ENCODE measurements at regions not wholly inside any gene's neighbourhood (a gene's known extent, or its start where the extent isn't known, plus 50 kb on each side); places are given as distances from the start of the nearest gene placed in this dataset.

- no peaks in the 10 kb centered on the region for H3K9me3 Mint-ChIP-seq
- DNase-seq = no peak
- Histone ChIP-seq H3K4me1 (ENCODE audit: control insufficient read depth, insufficient read depth, low read length) (no peaks in the 10 kb centered on the region), H3K36me3 (ENCODE audit: control insufficient read depth, insufficient read depth, low read length) (no peaks in the 10 kb centered on the region), H3K4me3 (ENCODE audit: low read length) (no peak overlapping the region), H3K27me3 (ENCODE audit: control insufficient read depth, insufficient read depth, low read length, poor library complexity, severe bottlenecking) (no peaks in the 10 kb centered on the region), H3K9me3 (ENCODE audit: control insufficient read depth, low read length) (no peaks in the 10 kb centered on the region), H3K27ac (ENCODE audit: low read depth, low read length) (no peak overlapping the region), H3K9ac (ENCODE audit: extremely low read depth, low read length, poor library complexity, severe bottlenecking) (no peak overlapping the region)
- H3K36me3 Mint-ChIP-seq (ENCODE audit: low read depth) = no peaks in the 10 kb centered on the region
- no peak for TF ChIP-seq CTCF (conservative IDR thresholded peaks at IDR 0.05)
- no peaks in the 10 kb centered on the region for H3K4me1 Mint-ChIP-seq
- no peak overlapping the region for H3K27ac Mint-ChIP-seq
- H3K27me3 Mint-ChIP-seq (ENCODE audit: insufficient read depth) = no peaks in the 10 kb centered on the region
- 92% methylated on average over 1 of the region's 1 CpG; no CpG with 5 or more reads in 1 of the 2 experiments for WGBS, 2 experiments (ENCODE audit: insufficient coverage in 1 of 2, insufficient read length in 1 of 2)
- H3K4me3 Mint-ChIP-seq = no peak overlapping the region
Observed at GRCh38 chr12:82608706-82609105, 78.0 kb upstream of the TMTC2 start.

GRCh38 chr12:82609234-82609914 is 77.3 kb upstream of the TMTC2 start:
- Histone ChIP-seq H3K9ac (ENCODE audit: extremely low read depth, low read length, poor library complexity, severe bottlenecking) (no peak overlapping the region), H3K36me3 (ENCODE audit: control insufficient read depth, insufficient read depth, low read length) (no peaks in the 10 kb centered on the region), H3K27ac (ENCODE audit: low read depth, low read length) (no peak overlapping the region), H3K9me3 (ENCODE audit: control insufficient read depth, low read length) (no peaks in the 10 kb centered on the region), H3K4me3 (ENCODE audit: low read length) (no peak overlapping the region), H3K4me1 (ENCODE audit: control insufficient read depth, insufficient read depth, low read length) (no peaks in the 10 kb centered on the region), H3K27me3 (ENCODE audit: control insufficient read depth, insufficient read depth, low read length, poor library complexity, severe bottlenecking) (no peaks in the 10 kb centered on the region)
- H3K27me3 Mint-ChIP-seq (ENCODE audit: insufficient read depth) = no peaks in the 10 kb centered on the region
- no peak overlapping the region for H3K4me3 Mint-ChIP-seq
- no peaks in the 10 kb centered on the region for H3K36me3 Mint-ChIP-seq (ENCODE audit: low read depth)
- no peak overlapping the region for H3K27ac Mint-ChIP-seq
- no peaks in the 10 kb centered on the region for H3K4me1 Mint-ChIP-seq
- TF ChIP-seq CTCF (conservative IDR thresholded peaks at IDR 0.05) = no peak
- no peak for DNase-seq
- no peaks in the 10 kb centered on the region for H3K9me3 Mint-ChIP-seq
- WGBS, 2 experiments (ENCODE audit: insufficient coverage in 1 of 2, insufficient read length in 1 of 2) = 87% methylated on average over 2 of the region's 2 CpGs; no CpG with 5 or more reads in 1 of the 2 experiments

- WGBS, 2 experiments (ENCODE audit: insufficient coverage in 1 of 2, insufficient read length in 1 of 2) = 84 to 100% methylated on average over 1 to 3 of the region's 3 CpGs
- no peaks in the 10 kb centered on the region for H3K4me1 Mint-ChIP-seq
- Histone ChIP-seq H3K4me3 (ENCODE audit: low read length) (no peak overlapping the region), H3K27me3 (ENCODE audit: control insufficient read depth, insufficient read depth, low read length, poor library complexity, severe bottlenecking) (no peaks in the 10 kb centered on the region), H3K36me3 (ENCODE audit: control insufficient read depth, insufficient read depth, low read length) (no peaks in the 10 kb centered on the region), H3K9me3 (ENCODE audit: control insufficient read depth, low read length) (no peaks in the 10 kb centered on the region), H3K4me1 (ENCODE audit: control insufficient read depth, insufficient read depth, low read length) (no peaks in the 10 kb centered on the region), H3K27ac (ENCODE audit: low read depth, low read length) (no peak overlapping the region), H3K9ac (ENCODE audit: extremely low read depth, low read length, poor library complexity, severe bottlenecking) (no peak overlapping the region)
- no peak for TF ChIP-seq CTCF (conservative IDR thresholded peaks at IDR 0.05)
- no peak overlapping the region for H3K4me3 Mint-ChIP-seq
- H3K27ac Mint-ChIP-seq = no peak overlapping the region
- no peaks in the 10 kb centered on the region for H3K36me3 Mint-ChIP-seq (ENCODE audit: low read depth)
- H3K27me3 Mint-ChIP-seq (ENCODE audit: insufficient read depth) = no peaks in the 10 kb centered on the region
- DNase-seq = no peak
- H3K9me3 Mint-ChIP-seq = no peaks in the 10 kb centered on the region
Observed at GRCh38 chr12:82619644-82620043, 67.1 kb upstream of the TMTC2 start.

Measured in endodermal cell (in vitro differentiated cells).